ENCODE measurements at regions not wholly inside any gene's neighbourhood (a gene's known extent, or its start where the extent isn't known, plus 50 kb on each side); places are given as distances from the start of the nearest gene placed in this dataset.

GRCh38 chr6:112427499-112427898, 80.4 kb downstream of the RFPL4B start:
- TF ChIP-seq, protein P1, sequence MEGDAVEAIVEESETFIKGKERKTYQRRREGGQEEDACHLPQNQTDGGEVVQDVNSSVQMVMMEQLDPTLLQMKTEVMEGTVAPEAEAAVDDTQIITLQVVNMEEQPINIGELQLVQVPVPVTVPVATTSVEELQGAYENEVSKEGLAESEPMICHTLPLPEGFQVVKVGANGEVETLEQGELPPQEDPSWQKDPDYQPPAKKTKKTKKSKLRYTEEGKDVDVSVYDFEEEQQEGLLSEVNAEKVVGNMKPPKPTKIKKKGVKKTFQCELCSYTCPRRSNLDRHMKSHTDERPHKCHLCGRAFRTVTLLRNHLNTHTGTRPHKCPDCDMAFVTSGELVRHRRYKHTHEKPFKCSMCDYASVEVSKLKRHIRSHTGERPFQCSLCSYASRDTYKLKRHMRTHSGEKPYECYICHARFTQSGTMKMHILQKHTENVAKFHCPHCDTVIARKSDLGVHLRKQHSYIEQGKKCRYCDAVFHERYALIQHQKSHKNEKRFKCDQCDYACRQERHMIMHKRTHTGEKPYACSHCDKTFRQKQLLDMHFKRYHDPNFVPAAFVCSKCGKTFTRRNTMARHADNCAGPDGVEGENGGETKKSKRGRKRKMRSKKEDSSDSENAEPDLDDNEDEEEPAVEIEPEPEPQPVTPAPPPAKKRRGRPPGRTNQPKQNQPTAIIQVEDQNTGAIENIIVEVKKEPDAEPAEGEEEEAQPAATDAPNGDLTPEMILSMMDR (conservative IDR thresholded peaks at IDR 0.05; ENCODE audit: low read depth, low read length), result no peak
- no peak for DNase-seq (ENCODE audit: low read depth)
- no peak overlapping the region for H3K4me3 ChIP-seq (ENCODE audit: low read length)

DNA sequence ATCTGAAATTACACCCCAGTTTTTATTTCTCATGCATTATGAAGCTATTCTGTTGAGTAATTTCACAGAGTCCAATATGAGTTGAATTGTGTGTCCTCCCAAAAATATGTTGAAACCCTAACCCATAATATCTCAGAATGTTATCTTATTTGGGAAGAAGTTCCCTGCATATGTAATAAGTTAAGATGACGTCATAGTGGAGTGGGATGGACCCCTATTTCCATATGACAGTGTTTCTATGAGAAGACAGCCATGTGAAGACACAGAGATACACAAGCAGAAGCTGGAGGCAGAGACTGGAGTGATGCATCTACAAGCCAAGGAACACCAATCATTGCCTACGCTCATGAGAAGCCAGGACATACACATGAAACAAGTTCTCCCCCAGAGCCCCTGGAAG, 81.3 kb downstream of the RFPL4B start:
- TF ChIP-seq, protein P1 (conservative IDR thresholded peaks at IDR 0.05; ENCODE audit: low read depth, low read length), result no peak
- H3K4me3 ChIP-seq (ENCODE audit: low read length), result no peak overlapping the region

GRCh38 chr6:112429226-112429625, 82.1 kb downstream of the RFPL4B start:
- DNase-seq (ENCODE audit: low read depth), result no peak
- TF ChIP-seq, protein P1 (conservative IDR thresholded peaks at IDR 0.05; ENCODE audit: low read depth, low read length), result peak; percentile 19
- no peak overlapping the region for H3K4me3 ChIP-seq (ENCODE audit: low read length)

More for the DNA sequence above, 81.3 kb downstream of the RFPL4B start:
- no peak for DNase-seq (ENCODE audit: low read depth)

GRCh38 chr6:112431803-112432202, 84.7 kb downstream of the RFPL4B start:
- TF ChIP-seq, protein P1 (conservative IDR thresholded peaks at IDR 0.05; ENCODE audit: low read depth, low read length), result no peak
- H3K4me3 ChIP-seq (ENCODE audit: low read length), result no peak overlapping the region
- no peak for DNase-seq (ENCODE audit: low read depth)

DNA sequence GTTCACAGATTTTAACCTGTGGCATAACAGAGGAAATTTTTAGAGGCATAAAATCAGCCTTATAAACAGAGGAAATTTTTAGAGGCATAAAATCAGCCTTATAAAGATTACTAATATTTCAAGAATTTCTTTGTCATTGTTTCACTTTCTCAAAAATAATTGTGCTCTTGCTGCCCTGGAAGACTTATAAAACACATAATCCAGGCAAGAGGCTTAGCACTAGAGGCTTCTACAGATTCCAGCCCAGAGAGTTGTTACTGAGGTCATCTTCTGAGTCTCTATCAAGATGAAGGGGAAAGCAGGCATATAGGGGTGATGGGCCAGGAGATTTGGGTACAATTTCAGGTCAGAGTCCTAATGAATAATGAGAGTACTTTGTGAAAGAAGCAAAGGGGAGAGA, 85.7 kb downstream of the RFPL4B start:
- no peak overlapping the region for H3K4me3 ChIP-seq (ENCODE audit: low read length)
- TF ChIP-seq, protein P1 (conservative IDR thresholded peaks at IDR 0.05; ENCODE audit: low read depth, low read length), result no peak
- DNase-seq (ENCODE audit: low read depth), result no peak

- no peak overlapping the region for H3K4me3 ChIP-seq (ENCODE audit: low read length)
- TF ChIP-seq, protein P1 (conservative IDR thresholded peaks at IDR 0.05; ENCODE audit: low read depth, low read length), result no peak
- DNase-seq (ENCODE audit: low read depth), result no peak
Measured at GRCh38 chr6:112433457-112433856, 86.3 kb downstream of the RFPL4B start.

DNA sequence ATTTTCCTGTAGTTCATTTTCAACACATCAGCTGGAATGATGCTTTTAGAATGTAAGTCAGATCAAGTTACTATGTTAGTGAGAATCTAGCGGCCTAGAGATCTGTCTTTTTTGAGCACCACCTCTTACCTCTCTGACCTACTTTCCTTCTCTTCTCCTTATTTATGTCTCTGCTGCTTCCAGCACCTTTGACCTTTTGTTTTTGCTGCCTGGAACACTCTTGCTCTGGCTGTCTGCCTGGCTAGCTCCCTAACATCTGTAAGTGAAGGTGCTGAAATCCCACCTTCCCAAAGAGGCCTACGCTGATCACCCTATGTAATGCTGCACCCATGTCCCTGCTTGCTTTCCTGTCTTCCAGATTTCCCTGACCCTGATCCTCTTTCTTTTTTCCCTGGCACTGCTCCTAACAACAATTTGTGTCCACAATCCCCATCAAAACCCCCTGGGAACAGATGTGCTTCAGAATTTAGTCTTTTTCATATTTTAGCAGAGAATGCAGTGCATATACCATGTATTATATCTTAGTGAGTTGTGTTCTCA, 87.8 kb downstream of the RFPL4B start:
- DNase-seq (ENCODE audit: low read depth), result no peak
- H3K4me3 ChIP-seq (ENCODE audit: low read length), result no peak overlapping the region
- TF ChIP-seq, protein P1 (conservative IDR thresholded peaks at IDR 0.05; ENCODE audit: low read depth, low read length), result no peak

Data from retinal pigment epithelial cell (primary cell).